ENCODE measurements at regions not wholly inside any gene's neighbourhood (a gene's known extent, or its start where the extent isn't known, plus 50 kb on each side); places are given as distances from the start of the nearest gene placed in this dataset.

- intact Hi-C loops (cut with DNase I): no loop called here
- WGBS: 52% methylated on average over 2 of the region's 2 CpGs
- Histone ChIP-seq H3K9me3 (ENCODE audit: control insufficient read depth, low read length) (peaks cover 2% of the 10 kb centered on the region), H3K4me3 (ENCODE audit: low read length) (no peak overlapping the region), H3K4me1 (ENCODE audit: control insufficient read depth, insufficient read depth, low read length) (no peaks in the 10 kb centered on the region), H3K27me3 (ENCODE audit: control insufficient read depth, insufficient read depth) (no peaks in the 10 kb centered on the region), H3K27ac (ENCODE audit: low read length) (no peak overlapping the region)
- no peak for ATAC-seq
- no peak for DNase-seq
Measured at GRCh38 chr6:98467091-98467490, 367.3 kb upstream of the POU3F2 start.

- DNase-seq (no peak), ATAC-seq (no peak)
- peaks cover 2% of the 10 kb centered on the region for H3K9me3 ChIP-seq (ENCODE audit: control insufficient read depth, low read length)
- no peaks in the 10 kb centered on the region for H3K27me3 ChIP-seq (ENCODE audit: control insufficient read depth, insufficient read depth)
- 47% methylated on average over 3 of the region's 3 CpGs for WGBS
- H3K27ac ChIP-seq (ENCODE audit: low read length): no peak overlapping the region
- no peak overlapping the region for H3K4me3 ChIP-seq (ENCODE audit: low read length)
- H3K4me1 ChIP-seq (ENCODE audit: control insufficient read depth, insufficient read depth, low read length): no peaks in the 10 kb centered on the region
- intact Hi-C loops (cut with DNase I): no loop called here
Measured at GRCh38 chr6:98467902-98468301, 366.5 kb upstream of the POU3F2 start.

DNA sequence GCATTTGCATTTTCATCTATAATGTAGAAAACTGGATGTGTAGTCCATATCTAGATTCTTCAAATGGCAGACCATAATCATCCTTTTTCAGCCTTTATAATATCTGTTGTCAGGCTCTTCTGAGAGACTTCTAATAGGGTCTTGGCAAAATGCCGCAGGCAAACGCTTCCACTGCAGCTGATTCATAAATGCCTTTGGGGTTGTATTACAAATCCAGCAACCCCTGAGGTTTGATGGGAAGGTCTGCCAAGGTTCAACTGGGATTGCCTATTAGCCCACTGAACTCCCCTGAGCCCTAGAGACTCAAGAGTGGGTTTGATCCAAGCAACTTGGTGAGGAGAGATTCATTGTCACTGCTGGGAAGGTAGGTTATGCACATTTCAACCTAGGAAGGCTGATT is 365.2 kb upstream of the POU3F2 start:
- no peaks in the 10 kb centered on the region for H3K4me1 ChIP-seq (ENCODE audit: control insufficient read depth, insufficient read depth, low read length)
- ATAC-seq (no peak), DNase-seq (no peak)
- no peak overlapping the region for H3K4me3 ChIP-seq (ENCODE audit: low read length)
- 91% methylated on average over 2 of the region's 2 CpGs for WGBS
- intact Hi-C loops (cut with DNase I): no loop called here
- H3K27me3 ChIP-seq (ENCODE audit: control insufficient read depth, insufficient read depth): no peaks in the 10 kb centered on the region
- H3K9me3 ChIP-seq (ENCODE audit: control insufficient read depth, low read length): peaks cover 2% of the 10 kb centered on the region
- no peak overlapping the region for H3K27ac ChIP-seq (ENCODE audit: low read length)

GRCh38 chr6:98470821-98471220 is 363.6 kb upstream of the POU3F2 start:
- 72% methylated on average over 1 of the region's 1 CpG for WGBS
- Histone ChIP-seq H3K27ac (ENCODE audit: low read length) (no peak overlapping the region), H3K9me3 (ENCODE audit: control insufficient read depth, low read length) (peaks cover 2% of the 10 kb centered on the region), H3K27me3 (ENCODE audit: control insufficient read depth, insufficient read depth) (no peaks in the 10 kb centered on the region), H3K4me1 (ENCODE audit: control insufficient read depth, insufficient read depth, low read length) (no peaks in the 10 kb centered on the region), H3K4me3 (ENCODE audit: low read length) (no peak overlapping the region)
- DNase-seq: no peak
- ATAC-seq: no peak
- intact Hi-C loops (cut with DNase I): no loop called here

DNA sequence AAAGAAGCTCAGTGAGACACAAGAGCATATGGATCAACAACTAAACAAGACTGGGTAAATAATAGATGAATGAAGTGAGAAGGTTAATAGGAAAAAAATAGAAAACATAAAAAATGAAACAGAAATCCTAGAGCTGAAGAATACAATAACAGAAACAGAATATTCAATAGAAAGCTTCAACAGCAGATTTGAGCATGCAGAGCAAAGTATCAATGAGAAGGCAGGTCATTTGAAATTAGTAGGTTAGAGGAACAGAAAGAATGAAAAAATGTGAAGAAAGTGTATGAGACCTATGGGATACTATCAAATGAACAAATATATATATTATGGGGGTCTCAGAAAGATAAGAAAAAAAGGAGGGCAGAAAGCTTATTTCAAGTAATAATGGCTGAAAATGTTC is 362.9 kb upstream of the POU3F2 start:
- intact Hi-C loops (cut with DNase I): no loop called here
- no peak overlapping the region for H3K27ac ChIP-seq (ENCODE audit: low read length)
- DNase-seq (no peak), ATAC-seq (no peak)
- peaks cover 2% of the 10 kb centered on the region for H3K9me3 ChIP-seq (ENCODE audit: control insufficient read depth, low read length)
- H3K4me3 ChIP-seq (ENCODE audit: low read length): no peak overlapping the region
- no peaks in the 10 kb centered on the region for H3K27me3 ChIP-seq (ENCODE audit: control insufficient read depth, insufficient read depth)
- H3K4me1 ChIP-seq (ENCODE audit: control insufficient read depth, insufficient read depth, low read length): no peaks in the 10 kb centered on the region

DNA sequence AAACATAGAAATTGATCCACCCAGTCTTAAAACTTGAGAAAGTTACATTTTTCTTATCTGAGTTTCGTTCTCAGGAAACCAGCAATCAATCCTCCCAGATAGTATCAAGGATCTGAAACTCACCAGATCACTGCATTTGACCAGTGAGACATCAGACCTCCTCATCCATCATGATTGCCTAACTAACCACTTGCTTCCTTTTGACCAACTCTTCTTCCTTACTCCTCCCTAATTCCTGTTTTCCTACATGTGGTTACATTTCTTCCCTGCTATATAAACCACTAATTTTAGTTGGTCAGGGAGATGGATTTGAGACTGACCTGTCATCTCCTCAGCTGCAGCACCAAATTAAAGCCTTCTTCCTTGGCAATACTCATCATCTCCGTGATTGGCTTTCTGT is 357.1 kb upstream of the POU3F2 start:
- ATAC-seq: no peak

DNA sequence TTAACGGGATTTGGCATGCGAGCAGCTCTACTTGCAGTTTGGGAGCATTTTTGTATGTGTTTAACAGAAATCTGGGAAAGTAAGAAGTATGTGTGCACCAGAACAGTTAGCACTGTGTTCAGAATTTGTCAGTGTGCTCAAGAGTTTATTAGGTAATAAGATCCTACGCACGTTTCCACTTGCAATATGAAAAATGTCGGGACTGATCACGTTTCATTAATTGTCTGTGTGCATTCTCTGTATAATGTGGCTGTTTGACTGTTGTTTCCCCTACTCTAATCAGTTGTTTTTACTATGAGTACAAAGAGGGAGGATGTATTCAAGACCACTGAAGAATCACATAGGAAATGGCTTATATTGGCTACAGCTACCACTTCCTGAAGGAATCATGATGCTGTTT is 349.7 kb upstream of the POU3F2 start:
- intact Hi-C loops (cut with DNase I): no loop called here
- H3K4me1 ChIP-seq (ENCODE audit: control insufficient read depth, insufficient read depth, low read length): no peaks in the 10 kb centered on the region
- ATAC-seq (no peak), DNase-seq (no peak)
- H3K27ac ChIP-seq (ENCODE audit: low read length): no peak overlapping the region
- H3K27me3 ChIP-seq (ENCODE audit: control insufficient read depth, insufficient read depth): no peaks in the 10 kb centered on the region
- H3K9me3 ChIP-seq (ENCODE audit: control insufficient read depth, low read length): no peaks in the 10 kb centered on the region
- WGBS: 72% methylated on average over 6 of the region's 6 CpGs
- H3K4me3 ChIP-seq (ENCODE audit: low read length): no peak overlapping the region

More for the DNA sequence above, 357.1 kb upstream of the POU3F2 start:
- Histone ChIP-seq H3K9me3 (ENCODE audit: control insufficient read depth, low read length) (no peaks in the 10 kb centered on the region), H3K4me1 (ENCODE audit: control insufficient read depth, insufficient read depth, low read length) (no peaks in the 10 kb centered on the region), H3K27me3 (ENCODE audit: control insufficient read depth, insufficient read depth) (no peaks in the 10 kb centered on the region), H3K27ac (ENCODE audit: low read length) (no peak overlapping the region), H3K4me3 (ENCODE audit: low read length) (no peak overlapping the region)
- 45% methylated on average over 2 of the region's 2 CpGs for WGBS
- intact Hi-C loops (cut with DNase I): no loop called here
- DNase-seq: no peak

GRCh38 chr6:98485593-98485992 is 348.8 kb upstream of the POU3F2 start:
- Histone ChIP-seq H3K27me3 (ENCODE audit: control insufficient read depth, insufficient read depth) (no peaks in the 10 kb centered on the region), H3K4me3 (ENCODE audit: low read length) (no peak overlapping the region), H3K4me1 (ENCODE audit: control insufficient read depth, insufficient read depth, low read length) (no peaks in the 10 kb centered on the region), H3K27ac (ENCODE audit: low read length) (no peak overlapping the region), H3K9me3 (ENCODE audit: control insufficient read depth, low read length) (no peaks in the 10 kb centered on the region)
- intact Hi-C loops (cut with DNase I): no loop called here
- ATAC-seq (no peak), DNase-seq (no peak)

- 25% methylated on average over 2 of the region's 2 CpGs for WGBS
- Histone ChIP-seq H3K27me3 (ENCODE audit: control insufficient read depth, insufficient read depth) (no peaks in the 10 kb centered on the region), H3K4me3 (ENCODE audit: low read length) (no peak overlapping the region), H3K9me3 (ENCODE audit: control insufficient read depth, low read length) (no peaks in the 10 kb centered on the region), H3K27ac (ENCODE audit: low read length) (no peak overlapping the region), H3K4me1 (ENCODE audit: control insufficient read depth, insufficient read depth, low read length) (no peaks in the 10 kb centered on the region)
- ATAC-seq (no peak), DNase-seq (no peak)
- intact Hi-C loops (cut with DNase I): no loop called here
Measured at GRCh38 chr6:98486057-98486456, 348.3 kb upstream of the POU3F2 start.

DNA sequence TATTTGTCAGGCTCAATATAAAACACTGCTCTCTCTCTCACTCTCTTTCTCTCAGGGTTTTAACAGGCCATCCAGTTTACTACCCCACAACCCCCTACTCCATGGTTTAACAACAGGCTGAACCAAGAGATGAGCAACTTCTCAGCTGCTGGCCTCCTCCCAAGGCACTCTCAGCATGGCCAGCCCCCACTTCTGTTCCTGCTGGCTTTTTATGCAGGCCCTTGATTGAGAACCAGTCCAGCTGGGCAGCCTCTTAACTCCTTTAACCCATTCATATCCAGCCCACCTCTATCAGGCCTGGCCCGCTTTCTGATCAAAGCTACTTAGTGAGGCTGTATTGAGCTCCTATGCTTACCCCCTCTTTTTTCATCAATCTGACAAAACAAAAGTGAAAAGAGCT is 346.8 kb upstream of the POU3F2 start:
- DNase-seq: no peak
- intact Hi-C loops (cut with DNase I): no loop called here
- no peaks in the 10 kb centered on the region for H3K27me3 ChIP-seq (ENCODE audit: control insufficient read depth, insufficient read depth)
- H3K27ac ChIP-seq (ENCODE audit: low read length): no peak overlapping the region
- WGBS: 34% methylated on average over 1 of the region's 1 CpG
- H3K4me1 ChIP-seq (ENCODE audit: control insufficient read depth, insufficient read depth, low read length): no peaks in the 10 kb centered on the region
- H3K9me3 ChIP-seq (ENCODE audit: control insufficient read depth, low read length): no peaks in the 10 kb centered on the region
- no peak overlapping the region for H3K4me3 ChIP-seq (ENCODE audit: low read length)
- no peak for ATAC-seq

- no peaks in the 10 kb centered on the region for H3K27me3 ChIP-seq (ENCODE audit: control insufficient read depth, insufficient read depth)
- no peak overlapping the region for H3K27ac ChIP-seq (ENCODE audit: low read length)
- DNase-seq: no peak
- intact Hi-C loops (cut with DNase I): no loop called here
- ATAC-seq: no peak
- H3K4me3 ChIP-seq (ENCODE audit: low read length): no peak overlapping the region
- H3K9me3 ChIP-seq (ENCODE audit: control insufficient read depth, low read length): no peaks in the 10 kb centered on the region
- H3K4me1 ChIP-seq (ENCODE audit: control insufficient read depth, insufficient read depth, low read length): no peaks in the 10 kb centered on the region
- WGBS: 59% methylated on average over 7 of the region's 7 CpGs
Measured at GRCh38 chr6:98498144-98498775, 336.1 kb upstream of the POU3F2 start.

GRCh38 chr6:98498866-98499265 is 335.5 kb upstream of the POU3F2 start:
- no peak for DNase-seq
- Histone ChIP-seq H3K4me3 (ENCODE audit: low read length) (no peak overlapping the region), H3K4me1 (ENCODE audit: control insufficient read depth, insufficient read depth, low read length) (no peaks in the 10 kb centered on the region), H3K27ac (ENCODE audit: low read length) (no peak overlapping the region), H3K27me3 (ENCODE audit: control insufficient read depth, insufficient read depth) (no peaks in the 10 kb centered on the region), H3K9me3 (ENCODE audit: control insufficient read depth, low read length) (no peaks in the 10 kb centered on the region)
- no peak for ATAC-seq
- intact Hi-C loops (cut with DNase I): no loop called here
- 20% methylated on average over 3 of the region's 3 CpGs for WGBS
